ENCODE measurements at regions not wholly inside any gene's neighbourhood (a gene's known extent, or its start where the extent isn't known, plus 50 kb on each side); places are given as distances from the start of the nearest gene placed in this dataset.

GRCh38 chr14:83470466-83470865, 1936.8 kb upstream of the SEL1L start:
- no peak for TF ChIP-seq CTCF (IDR thresholded peaks at IDR 0.05)
- TF ChIP-seq POLR2A (IDR thresholded peaks at IDR 0.05) = no peak
- no peak for TF ChIP-seq POLR2AphosphoS5 (IDR thresholded peaks at IDR 0.05; ENCODE audit: insufficient read depth in 1 of 2, low read depth in 1 of 2)

Data from vagina (tissue), 2 donors.